Stimulated activated CD4-positive, alpha-beta T cell treated with anti-CD3 and anti-CD28 coated beads, Interleukin-15, amount 100 ng/mL, for 1 hour (primary cell): ENCODE measurements at regions not wholly inside any gene's neighbourhood (a gene's known extent, or its start where the extent isn't known, plus 50 kb on each side); places are given as distances from the start of the nearest gene placed in this dataset.
"Not testable (repeated sequence)": the region's sequence is repeated elsewhere in the genome, so short reads cannot be mapped to it uniquely, and the experiment has no call there.

Experiments used
- DNase-seq, 2 donors: peaks; one replicate each; pipeline ENCODE4 v3.0.0-alpha.2; 2020; ENCODE audit warnings: low read depth in 1 of 2, low spot score in 1 of 2

DNA sequence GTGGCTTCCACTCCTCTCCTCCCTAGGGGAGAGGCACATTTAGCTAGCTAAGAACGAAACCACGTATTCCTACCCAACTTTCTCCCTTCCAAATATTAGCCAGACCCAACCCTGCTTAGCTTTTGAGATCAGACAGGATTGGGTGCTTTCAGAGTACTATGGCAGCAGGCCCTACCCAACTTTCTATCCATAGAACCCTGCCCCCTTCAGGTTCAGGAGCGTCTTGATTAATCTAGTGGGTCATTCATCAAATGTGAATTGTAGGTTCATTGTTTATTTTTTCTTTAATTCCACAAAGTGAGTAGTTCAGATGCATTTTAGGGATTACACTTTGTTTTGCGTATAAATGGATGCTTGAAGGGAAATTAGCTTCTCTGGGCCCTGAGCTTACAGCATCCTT is 188.3 kb downstream of the MIB1 start:
- DNase-seq, result no peak

DNA sequence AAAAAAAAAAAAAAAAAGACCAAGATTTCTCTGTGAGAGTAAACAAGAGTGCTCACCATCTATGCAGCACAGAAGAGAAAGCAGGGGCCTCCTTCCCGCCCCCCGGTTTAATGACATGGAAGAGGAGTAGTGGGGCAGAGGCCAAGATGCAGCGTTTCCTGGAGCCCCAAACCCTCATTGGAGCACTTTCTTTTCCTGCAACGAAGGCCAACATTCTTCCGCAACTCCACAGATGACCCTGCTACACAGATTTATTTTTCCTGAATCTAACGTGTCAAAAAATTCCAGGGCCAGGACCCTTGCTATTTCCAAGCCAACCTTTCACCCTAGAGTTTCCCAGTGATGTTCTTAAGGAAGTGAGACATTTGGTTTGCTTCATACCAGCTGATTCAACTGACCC is 189.6 kb downstream of the MIB1 start:
- DNase-seq, result no peak

DNA sequence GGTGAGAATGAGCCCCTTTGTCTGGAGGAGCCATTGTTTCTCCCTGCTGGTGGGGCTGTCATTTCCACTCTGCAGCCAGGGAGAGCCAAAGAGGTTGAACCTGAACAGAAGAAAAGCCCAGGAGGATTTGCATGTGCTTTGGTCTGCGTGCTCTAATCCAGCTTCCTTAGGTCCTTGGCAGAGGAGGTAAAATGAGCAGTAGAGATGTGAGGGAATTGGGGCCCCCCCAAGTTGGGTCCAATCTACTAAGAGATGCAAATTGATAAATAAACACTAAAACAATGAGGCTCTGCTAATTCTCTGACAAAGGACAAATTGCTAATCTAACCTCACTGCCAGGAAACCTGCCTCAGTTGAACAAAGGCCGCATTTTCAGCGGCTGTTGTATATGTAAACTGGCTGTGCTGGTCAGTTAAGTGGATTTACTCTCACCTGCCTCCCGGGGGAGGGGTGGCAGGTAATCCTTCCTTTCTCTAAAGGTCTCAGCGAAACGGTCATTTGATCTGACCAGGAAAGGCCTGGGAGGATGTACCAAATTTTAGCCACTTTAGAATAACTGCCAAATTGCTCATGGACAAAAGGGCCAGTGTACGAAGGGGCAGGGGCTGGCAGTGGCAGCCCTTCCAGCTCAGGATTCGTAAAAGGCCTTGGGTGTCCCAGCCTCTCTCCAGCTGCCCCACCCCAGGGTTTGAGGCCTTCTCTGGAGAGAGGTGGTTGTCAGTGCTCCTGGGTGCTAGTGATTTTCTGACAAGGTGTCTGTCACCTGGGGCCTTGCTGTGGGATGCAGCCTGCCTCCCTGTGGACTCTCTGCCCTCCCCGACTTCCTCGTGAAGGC is 193.6 kb downstream of the MIB1 start:
- no peak for DNase-seq

DNA sequence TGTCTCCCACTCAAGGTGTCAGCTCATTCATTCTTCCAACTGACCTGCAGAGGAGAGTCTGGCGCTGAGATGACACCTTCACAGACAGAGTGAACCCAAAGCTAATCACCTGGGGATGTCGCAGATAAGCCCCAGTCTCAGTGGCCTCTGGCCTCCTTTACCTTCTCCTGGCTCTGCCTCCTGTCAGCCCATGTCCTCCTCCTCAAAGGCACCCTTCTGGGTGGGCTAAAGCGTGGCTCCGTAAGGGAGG is 194.1 kb downstream of the MIB1 start:
- no peak for DNase-seq

DNA sequence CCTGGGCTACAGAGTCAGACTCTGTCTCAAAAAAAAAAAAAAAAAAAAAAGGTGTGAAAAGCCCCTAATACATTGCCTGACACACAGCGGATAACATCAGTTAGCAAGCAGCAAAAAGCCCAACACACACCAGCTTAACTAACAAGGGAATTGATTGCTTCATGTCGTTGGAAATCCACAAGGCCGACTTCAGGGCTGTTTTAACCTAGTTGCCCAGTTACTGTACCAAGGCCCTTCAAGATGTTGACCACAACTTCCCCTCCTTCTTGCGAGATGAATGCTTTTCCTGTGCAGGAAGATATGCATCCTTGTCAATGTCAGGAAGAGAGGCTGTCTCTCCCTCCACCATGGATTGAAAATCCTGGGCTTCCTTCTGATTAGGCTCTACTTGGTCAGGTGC is 202.9 kb downstream of the MIB1 start:
- DNase-seq, result no peak

DNA sequence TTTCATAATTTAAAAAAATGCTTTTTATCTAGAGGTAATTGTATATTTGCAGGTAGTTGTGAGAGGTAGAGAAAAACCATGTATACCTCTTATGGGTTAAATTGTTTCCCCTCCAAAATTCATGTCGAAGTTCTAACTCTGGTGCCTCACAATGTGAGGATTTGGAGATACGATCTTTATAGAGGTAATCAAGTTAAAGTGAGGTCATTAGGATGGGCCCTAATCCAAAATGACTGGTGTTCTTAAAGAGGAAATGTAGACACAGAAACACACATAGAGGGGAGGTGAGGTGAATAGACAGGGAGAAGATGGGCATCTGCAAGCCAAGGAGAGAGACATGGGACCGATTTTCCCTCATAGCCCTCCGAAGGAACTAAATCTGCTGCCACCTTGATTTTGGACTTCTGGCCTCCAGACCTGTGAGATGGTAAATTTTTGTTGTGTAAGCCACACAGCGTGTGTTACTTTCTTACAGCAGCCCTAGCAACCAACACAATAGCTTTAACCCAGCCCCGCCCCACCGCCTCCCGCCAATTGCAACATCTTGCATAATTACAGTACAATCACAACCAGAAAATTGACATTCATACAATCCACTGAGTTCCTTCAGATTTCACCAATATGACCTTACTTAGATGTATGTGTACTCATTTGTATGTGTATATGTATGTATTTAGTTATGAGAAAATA is 208.9 kb downstream of the MIB1 start:
- no peak for DNase-seq

DNA sequence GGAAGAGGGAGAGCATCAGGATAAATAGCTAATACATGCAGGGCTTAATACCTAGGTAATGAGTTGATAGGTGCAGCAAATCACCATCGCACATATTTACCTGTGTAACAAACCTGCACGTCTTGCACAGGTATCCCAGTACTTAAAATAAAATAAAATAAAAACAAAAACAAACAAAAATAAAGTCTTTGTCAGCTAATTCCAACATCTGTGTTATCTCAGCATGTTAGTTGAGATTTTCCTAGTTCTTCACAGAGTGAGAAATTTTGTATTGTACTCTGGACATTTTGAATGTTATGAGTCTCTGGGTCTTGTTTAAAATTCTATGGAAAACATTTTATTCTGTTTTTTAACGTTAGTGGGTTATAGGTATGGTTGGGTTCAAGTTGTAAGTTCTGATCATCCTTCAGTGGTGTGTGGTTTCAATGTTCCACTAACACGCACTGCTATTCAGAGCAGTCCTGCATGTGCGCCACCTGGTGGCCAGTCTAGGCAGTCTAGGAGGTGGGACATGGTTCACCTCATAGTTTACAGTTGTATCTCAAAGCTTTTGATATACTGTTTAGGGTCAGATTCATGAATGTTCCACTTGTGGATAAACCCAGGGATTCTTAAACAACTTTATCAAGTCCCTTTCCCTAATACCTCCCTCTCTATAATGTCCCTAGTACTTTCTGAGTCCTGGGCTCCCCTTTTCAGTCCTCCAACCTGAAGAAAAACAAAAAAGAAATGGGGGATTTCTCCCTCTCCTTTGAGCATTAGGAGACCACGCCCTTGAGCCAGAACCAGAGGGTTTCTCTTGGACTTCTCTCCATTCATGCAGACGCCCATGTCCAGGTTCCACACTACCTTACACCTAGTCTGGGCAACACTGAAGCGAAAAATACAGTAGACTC is 213.4 kb upstream of the GATA6 start:
- peak; percentile 48 to 69 for DNase-seq

DNA sequence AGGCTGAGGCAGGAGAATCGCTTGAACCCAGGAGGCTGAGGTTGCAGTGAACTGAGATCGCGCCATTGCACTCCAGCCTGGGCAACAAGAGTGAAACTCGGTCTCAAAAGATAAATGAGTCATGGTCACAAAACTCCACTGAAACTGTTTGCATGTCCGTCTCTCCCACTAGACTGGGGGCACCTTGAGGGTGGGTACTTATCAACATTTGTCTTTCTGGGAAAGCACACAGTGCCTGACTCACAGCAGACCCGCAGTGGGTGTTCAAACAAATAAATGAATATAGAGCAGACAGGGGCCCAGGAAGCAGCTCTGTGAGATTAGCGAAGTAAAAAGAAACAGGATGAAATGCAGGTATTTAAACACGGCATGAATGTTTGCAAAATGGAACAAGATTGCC is 211.1 kb upstream of the GATA6 start:
- DNase-seq, result no peak

DNA sequence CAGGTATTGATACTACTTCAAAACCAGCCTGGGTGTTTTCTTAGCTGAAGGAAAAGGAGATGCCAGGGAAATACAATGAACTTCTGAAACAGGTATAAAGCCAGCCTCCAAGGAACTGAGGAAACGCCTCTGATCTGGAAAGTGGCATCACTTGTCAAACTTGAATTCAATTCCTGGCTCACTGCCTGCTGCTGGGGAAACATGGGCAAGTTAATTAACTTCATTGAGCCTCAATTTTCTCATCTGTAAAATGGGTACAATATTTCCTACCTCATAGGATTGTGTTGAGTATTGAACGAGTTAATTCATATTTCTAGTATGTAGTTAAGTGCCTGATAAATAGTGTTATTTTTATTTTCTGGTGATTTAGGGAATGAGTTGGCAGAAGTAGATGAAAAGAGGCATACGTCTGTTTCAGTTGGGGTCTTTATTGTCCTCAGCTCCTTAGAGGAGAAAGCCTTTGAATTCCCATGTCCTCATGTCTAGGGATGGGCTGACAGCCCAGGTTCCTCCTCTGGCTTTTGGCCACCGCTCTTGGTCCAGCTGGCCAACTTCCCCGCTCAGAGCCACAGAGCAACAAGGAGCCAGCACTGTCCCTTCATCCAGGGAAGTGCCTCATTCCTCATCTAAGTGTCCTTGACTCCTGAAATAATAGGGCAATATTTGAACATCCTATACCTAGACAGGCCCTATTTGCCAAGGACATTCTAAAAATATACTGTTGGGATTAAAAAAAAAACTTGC is 210.5 kb upstream of the GATA6 start:
- DNase-seq, result no peak

DNA sequence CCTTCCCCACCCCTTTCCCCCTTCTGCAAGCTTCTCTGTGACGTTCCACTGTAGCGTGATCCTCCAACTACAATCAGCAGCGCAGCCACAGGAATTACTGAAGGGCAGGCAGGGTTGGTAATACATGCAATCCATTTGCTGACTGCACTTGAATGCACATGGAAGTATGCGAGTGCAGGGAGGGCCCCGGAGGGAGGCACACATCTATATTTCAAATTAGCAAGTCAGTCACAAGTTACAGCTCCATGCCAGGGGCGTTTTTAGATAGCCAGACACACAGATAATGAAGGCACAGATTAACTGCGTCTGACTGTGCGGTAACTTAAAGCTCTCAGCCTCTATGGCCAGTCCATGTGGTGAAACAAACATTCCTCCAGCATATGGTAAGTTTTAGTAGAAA is 209.2 kb upstream of the GATA6 start:
- DNase-seq, result no peak

DNA sequence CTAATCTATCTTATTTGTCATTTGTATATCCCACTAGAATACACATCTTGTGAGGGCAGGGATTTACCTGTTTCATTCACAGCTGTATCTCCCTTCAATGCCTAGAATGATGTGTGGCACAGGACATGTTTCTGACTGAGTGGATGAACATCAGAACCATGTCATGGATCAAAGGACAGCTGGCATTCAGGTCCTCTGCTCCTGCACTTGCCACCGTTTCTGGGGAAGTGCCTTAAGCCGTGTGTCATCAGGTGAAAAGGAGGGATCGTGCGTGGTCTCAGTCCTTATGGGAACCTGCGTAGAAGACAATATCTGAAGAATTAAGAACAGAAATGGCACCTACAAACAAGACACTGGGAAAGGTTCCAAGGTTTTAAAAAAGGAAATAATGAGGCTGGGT is 206.1 kb upstream of the GATA6 start:
- no peak for DNase-seq

DNA sequence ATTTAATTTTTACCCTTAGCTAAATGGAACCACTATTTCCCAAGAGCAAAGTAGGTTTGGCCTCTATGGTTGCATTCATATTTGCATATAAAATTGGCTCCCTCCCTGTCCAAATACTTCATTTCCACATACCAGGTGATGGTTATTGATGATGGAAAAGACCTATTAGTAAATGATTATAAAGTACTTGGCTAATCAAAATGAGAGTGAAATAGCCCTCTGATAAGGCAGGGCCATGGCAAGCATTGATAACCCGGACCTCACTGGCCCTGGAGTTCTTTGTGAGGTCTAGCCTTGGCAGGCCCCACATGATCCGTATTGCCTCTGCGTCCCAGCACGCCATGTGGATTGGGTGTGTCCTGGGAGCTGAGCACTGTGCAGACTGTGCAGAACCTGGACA is 201.1 kb upstream of the GATA6 start:
- DNase-seq, result no peak

DNA sequence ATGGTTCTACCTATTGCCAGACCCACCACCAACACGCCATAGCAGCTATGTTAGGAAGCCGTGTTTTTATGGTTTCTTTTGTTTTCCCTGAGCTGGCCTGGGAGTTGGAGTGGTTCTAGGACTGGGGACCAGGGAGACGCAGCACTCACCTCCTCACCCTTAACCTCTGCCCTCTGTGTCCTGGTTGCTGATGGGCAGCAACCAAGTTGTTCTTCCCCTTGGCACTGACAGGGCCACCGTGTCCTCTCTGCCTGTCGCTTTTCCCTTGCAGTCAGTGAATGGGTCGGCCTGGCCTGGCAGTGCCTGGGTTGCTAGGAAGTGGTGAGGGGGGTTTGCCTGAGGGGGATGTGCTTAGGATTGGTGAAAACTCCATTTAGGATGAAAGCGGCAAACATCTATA is 197.1 kb upstream of the GATA6 start:
- DNase-seq, result no peak

DNA sequence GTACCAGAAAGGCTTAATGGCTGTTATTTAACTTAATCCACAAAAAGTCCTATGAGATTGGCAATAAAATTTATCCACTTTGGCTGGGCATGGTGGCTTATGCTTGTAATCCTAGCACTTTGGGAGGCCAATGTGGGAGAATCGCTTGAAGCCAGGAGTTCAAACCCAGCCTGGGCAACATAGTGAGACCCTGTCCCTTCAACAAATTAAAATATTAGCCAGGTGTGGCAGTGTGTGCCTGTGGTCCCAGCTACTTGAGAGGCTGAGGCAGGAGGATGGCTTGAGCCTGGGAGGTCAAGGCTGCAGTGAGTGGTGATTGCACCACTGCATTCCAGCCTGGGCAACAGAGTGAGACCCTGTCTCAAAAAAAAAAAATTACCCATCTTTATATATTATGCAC is 193.4 kb upstream of the GATA6 start:
- DNase-seq, result not testable (repeated sequence)

DNA sequence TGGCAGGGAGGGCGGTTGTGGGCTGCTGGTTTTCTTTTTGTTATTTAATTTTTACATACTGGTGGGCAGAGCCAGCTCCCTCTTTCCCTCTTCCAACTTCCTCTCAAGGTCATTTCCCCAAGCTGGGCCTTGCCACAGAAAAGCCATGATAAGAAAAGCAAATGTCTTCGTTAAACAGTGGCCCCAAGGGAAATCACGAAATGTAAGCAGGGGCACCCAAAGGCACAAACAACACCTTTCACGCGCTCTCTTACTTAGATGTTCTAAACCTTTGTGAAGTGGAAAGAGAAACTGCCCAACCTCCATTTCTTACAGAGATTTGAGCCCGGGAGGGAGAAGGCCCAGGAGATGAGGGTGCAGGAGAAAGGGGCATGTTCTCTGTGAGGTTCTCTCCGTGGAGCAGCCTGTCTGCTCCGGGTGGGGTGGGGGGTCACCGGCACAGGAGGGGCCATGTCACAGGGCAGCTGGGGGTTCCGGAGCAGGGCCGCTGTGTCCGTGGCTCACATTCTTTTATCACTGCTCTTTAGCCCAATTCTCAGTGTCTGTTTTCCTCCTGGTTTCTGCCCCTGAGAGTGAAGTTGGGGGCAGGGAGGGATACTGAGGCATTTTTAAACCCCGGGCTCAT is 190.7 kb upstream of the GATA6 start:
- DNase-seq, result no peak

DNA sequence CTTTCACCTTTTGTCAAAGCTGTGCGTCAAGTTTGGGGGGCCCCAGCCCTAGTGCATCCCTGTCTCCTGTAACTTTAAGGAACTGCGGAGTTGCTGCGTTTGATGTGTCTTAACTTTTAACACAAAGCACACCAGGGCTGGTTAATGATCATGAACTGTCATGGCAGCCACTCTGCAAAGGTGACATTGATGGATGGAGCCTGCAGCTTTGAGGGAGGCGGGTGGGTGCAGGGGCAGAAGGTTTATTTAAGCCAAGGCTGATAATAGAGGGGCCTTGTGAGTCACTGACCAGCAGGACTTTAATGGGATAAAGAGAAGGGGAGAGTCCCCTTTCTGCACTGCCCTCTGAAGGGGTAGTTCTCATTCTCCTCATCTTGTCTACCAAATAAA is 190.2 kb upstream of the GATA6 start:
- no peak for DNase-seq

DNA sequence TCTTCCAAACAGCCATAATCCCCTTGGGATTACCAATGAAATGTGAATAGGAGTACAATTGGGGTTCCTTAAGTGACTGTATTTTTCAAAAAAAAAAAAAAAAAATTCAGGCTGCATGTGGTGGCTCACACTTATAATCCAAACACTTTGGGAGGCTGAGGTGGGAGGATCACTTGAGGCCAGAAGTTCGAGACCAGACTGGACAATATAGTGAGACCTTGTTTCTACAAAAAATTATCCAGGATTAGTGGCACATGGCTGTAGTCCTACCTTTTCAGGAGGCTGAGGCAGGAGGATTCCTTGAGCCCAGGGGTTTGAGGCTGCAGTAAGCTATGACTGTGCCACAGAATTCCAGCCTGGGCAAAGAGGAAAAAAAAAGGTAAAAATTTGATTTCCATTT is 189.6 kb upstream of the GATA6 start:
- no peak for DNase-seq

DNA sequence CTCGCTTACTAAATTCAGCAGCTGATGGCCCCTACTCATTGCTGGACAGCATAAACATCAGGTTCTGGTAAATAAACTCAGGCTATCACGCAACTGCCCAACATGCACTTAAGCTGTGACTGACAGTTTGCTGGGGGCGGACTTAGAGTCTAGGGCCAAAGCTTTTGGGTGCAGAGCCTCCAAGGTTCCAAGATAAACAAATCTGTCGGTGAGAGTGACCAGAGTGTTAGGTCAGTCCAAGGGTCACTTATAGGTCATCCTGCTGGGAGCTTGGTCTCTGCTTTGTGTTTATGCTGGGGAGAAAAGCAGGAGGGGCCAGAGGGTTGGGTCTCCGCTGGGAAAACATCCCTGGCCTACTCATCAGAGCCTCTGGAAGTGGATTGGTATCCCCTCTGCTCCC is 188.6 kb upstream of the GATA6 start:
- DNase-seq, result no peak

DNA sequence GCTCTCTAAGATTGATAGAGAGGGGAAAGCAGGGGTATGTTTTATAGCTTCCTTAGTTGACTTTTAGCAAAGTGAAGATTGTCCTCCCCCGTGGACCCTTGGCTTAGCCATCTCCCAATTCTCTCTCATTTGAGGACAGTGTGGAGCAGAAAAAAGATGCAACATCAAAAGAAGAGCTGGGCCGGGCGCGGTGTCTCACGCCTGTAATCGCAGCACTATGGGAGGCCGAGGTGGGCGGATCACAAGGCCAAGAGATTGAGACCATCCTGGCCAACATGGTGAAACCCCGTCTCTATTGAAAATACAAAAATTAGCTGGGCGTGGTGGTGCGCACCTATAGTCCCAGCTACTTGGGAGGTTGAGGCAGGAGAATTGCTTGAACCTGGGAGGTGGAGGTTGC is 187.9 kb upstream of the GATA6 start:
- DNase-seq, result not testable (repeated sequence)

DNA sequence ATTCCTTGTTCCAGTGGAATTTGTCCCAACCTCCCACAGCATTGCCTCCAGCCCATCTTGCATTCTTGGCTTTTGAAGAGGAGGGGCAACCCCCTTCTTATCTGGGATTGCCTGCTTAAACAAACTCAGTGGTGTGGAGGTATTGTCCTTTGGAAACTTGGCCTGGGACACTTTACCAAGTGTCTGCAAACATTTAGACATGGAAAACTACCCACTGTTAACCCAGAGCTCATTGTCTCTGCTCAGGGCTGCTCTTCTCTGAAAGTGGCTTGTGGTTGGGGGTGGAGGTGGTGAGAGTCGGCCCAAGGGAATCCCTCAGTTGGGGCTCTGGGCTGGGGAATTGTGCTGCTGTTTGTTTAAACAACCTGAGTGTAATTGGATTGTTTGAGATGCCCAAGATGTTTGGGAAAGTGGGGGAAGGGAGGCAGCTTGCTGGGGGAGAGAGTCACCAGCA is 178.3 kb upstream of the GATA6 start:
- no peak for DNase-seq

DNA sequence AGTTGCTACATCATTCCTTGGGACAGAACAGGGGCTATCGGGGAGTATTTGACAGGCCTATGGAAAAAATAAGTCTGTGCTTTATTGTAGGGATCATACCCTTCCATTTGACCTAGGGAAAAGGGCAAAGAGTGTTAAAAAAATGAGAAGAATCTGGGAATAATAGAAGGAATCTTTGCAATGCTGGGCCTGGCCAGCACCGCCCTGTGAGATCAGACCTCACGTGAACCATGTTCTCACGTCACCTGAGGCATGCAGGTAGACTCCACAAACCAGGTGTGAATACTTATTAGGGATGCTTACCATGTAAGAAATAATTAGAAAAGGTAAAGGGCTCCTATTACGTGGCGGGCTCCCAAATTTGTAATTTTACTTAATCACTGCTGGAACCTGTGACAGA is 177.5 kb upstream of the GATA6 start:
- no peak for DNase-seq
